HAP-1 (cell line): ENCODE measurements at regions not wholly inside any gene's neighbourhood (a gene's known extent, or its start where the extent isn't known, plus 50 kb on each side); places are given as distances from the start of the nearest gene placed in this dataset.

Source experiments
- DNase-seq, 2 experiments: peaks; one replicate each; pipeline ENCODE4 v3.0.0-alpha.2; 2016 to 2020; ENCODE audit warnings: low spot score in 2 of 2
- H3K27me3 ChIP-seq: fragments of 250-450 bp; sonication (Bioruptor Pico); 2 replicates; pipeline ENCODE4 v1.5.1; 2020; ENCODE audit warnings: low read depth, mild to moderate bottlenecking, moderate library complexity
- H3K36me3 ChIP-seq: fragments of 250-450 bp; sonication (Bioruptor Pico); replicated peaks from 2 replicates; pipeline ENCODE4 v1.5.1; 2020; ENCODE audit warnings: mild to moderate bottlenecking
- H3K4me1 ChIP-seq: fragments of 250-450 bp; sonication (Bioruptor Pico); 2 replicates; pipeline ENCODE4 v1.5.1; 2020; ENCODE audit warnings: mild to moderate bottlenecking
- H3K4me3 ChIP-seq: fragments of 250-450 bp; sonication (Bioruptor Pico); 2 replicates; pipeline ENCODE4 v1.5.1; 2020; ENCODE audit warnings: mild to moderate bottlenecking, moderate library complexity
- H3K9me3 ChIP-seq: fragments of 250-450 bp; sonication (Bioruptor Pico); 2 replicates; pipeline ENCODE4 v1.5.1; 2020; ENCODE audit warnings: mild to moderate bottlenecking, moderate library complexity
- in situ Hi-C: fragments of 300-500 bp; cut with MboI; formaldehyde crosslinking; loops from 3 replicates; pipeline ENCODE4 v1.14.3; 2020; ENCODE audit warnings: low sequenced_read_pairs, inconsistent platforms, mixed read lengths

GRCh38 chr9:89821081-89821480 lies 216.3 kb downstream of the GADD45G start:
- Histone ChIP-seq H3K4me1 (no peaks in the 10 kb centered on the region), H3K27me3 (0 out of 2 replicates have a peak, but pooled peaks cover 2% of the 10 kb centered on the region), H3K36me3 (no peaks in the 10 kb centered on the region), H3K9me3 (no peaks in the 10 kb centered on the region), H3K4me3 (no peak overlapping the region)
- no peak for DNase-seq
- in situ Hi-C loops = no loop called here

- in situ Hi-C loops = no loop called here
- no peak overlapping the region for H3K4me3 ChIP-seq
- H3K27me3 ChIP-seq = 0 out of 2 replicates have a peak, but pooled peaks cover 2% of the 10 kb centered on the region
- DNase-seq = no peak
- H3K9me3 ChIP-seq = no peaks in the 10 kb centered on the region
- no peaks in the 10 kb centered on the region for H3K36me3 ChIP-seq
- no peaks in the 10 kb centered on the region for H3K4me1 ChIP-seq
Observed at GRCh38 chr9:89822996-89823395, 218.2 kb downstream of the GADD45G start.

- no peaks in the 10 kb centered on the region for H3K27me3 ChIP-seq
- no peaks in the 10 kb centered on the region for H3K4me1 ChIP-seq
- no peaks in the 10 kb centered on the region for H3K9me3 ChIP-seq
- no peak for DNase-seq
- no peaks in the 10 kb centered on the region for H3K36me3 ChIP-seq
- no peak overlapping the region for H3K4me3 ChIP-seq
- in situ Hi-C loops = no loop called here
Observed at GRCh38 chr9:89825669-89826068, 220.9 kb downstream of the GADD45G start.

GRCh38 chr9:89826186-89826585 lies 221.4 kb downstream of the GADD45G start:
- Histone ChIP-seq H3K4me1 (no peaks in the 10 kb centered on the region), H3K36me3 (no peaks in the 10 kb centered on the region), H3K27me3 (no peaks in the 10 kb centered on the region), H3K4me3 (no peak overlapping the region), H3K9me3 (no peaks in the 10 kb centered on the region)
- in situ Hi-C loops = no loop called here
- no peak for DNase-seq

GRCh38 chr9:89829346-89829745 lies 224.5 kb downstream of the GADD45G start:
- Histone ChIP-seq H3K4me1 (no peaks in the 10 kb centered on the region), H3K9me3 (no peaks in the 10 kb centered on the region; the same call in 1 of the 2 replicates), H3K36me3 (no peaks in the 10 kb centered on the region), H3K27me3 (no peaks in the 10 kb centered on the region; the same call in 1 of the 2 replicates), H3K4me3 (no peak overlapping the region)
- no peak for DNase-seq
- in situ Hi-C loops = no loop called here

- Histone ChIP-seq H3K4me3 (no peak overlapping the region), H3K4me1 (no peaks in the 10 kb centered on the region), H3K36me3 (no peaks in the 10 kb centered on the region), H3K27me3 (no peaks in the 10 kb centered on the region; the same call in 1 of the 2 replicates), H3K9me3 (no peaks in the 10 kb centered on the region; the same call in 1 of the 2 replicates)
- no peak for DNase-seq
- in situ Hi-C loops = no loop called here
Observed at GRCh38 chr9:89835666-89836065, 230.9 kb downstream of the GADD45G start.

- Histone ChIP-seq H3K27me3 (no peaks in the 10 kb centered on the region; the same call in 1 of the 2 replicates), H3K9me3 (no peaks in the 10 kb centered on the region; the same call in 1 of the 2 replicates), H3K4me3 (no peak overlapping the region), H3K36me3 (no peaks in the 10 kb centered on the region), H3K4me1 (no peaks in the 10 kb centered on the region)
- no peak for DNase-seq
- in situ Hi-C loops = no loop called here
Observed at GRCh38 chr9:89837162-89837933, 232.5 kb downstream of the GADD45G start.

GRCh38 chr9:89837934-89838310 lies 233.1 kb downstream of the GADD45G start:
- H3K4me3 ChIP-seq = no peak overlapping the region
- in situ Hi-C loops = no loop called here
- no peak for DNase-seq
- no peaks in the 10 kb centered on the region for H3K36me3 ChIP-seq
- H3K27me3 ChIP-seq = no peaks in the 10 kb centered on the region; the same call in 1 of the 2 replicates
- no peaks in the 10 kb centered on the region for H3K9me3 ChIP-seq
- no peaks in the 10 kb centered on the region for H3K4me1 ChIP-seq

- in situ Hi-C loops = no loop called here
- Histone ChIP-seq H3K9me3 (no peaks in the 10 kb centered on the region), H3K36me3 (no peaks in the 10 kb centered on the region), H3K4me3 (no peak overlapping the region), H3K4me1 (no peaks in the 10 kb centered on the region), H3K27me3 (no peaks in the 10 kb centered on the region)
- DNase-seq = no peak
Observed at GRCh38 chr9:89838621-89839020, 233.8 kb downstream of the GADD45G start.

- H3K36me3 ChIP-seq = no peaks in the 10 kb centered on the region
- H3K4me3 ChIP-seq = no peak overlapping the region
- H3K27me3 ChIP-seq = no peaks in the 10 kb centered on the region
- no peaks in the 10 kb centered on the region for H3K9me3 ChIP-seq
- DNase-seq = no peak
- H3K4me1 ChIP-seq = no peaks in the 10 kb centered on the region
- in situ Hi-C loops = no loop called here
Observed at GRCh38 chr9:89839449-89839848, 234.6 kb downstream of the GADD45G start.

- no peaks in the 10 kb centered on the region for H3K9me3 ChIP-seq
- no peaks in the 10 kb centered on the region for H3K4me1 ChIP-seq
- no peaks in the 10 kb centered on the region for H3K36me3 ChIP-seq
- no peaks in the 10 kb centered on the region for H3K27me3 ChIP-seq
- no peak overlapping the region for H3K4me3 ChIP-seq
- in situ Hi-C loops = no loop called here
- DNase-seq = no peak
Observed at GRCh38 chr9:89839952-89840351, 235.1 kb downstream of the GADD45G start.

GRCh38 chr9:89841456-89841855 lies 236.6 kb downstream of the GADD45G start:
- Histone ChIP-seq H3K4me1 (no peaks in the 10 kb centered on the region), H3K36me3 (no peaks in the 10 kb centered on the region), H3K9me3 (no peaks in the 10 kb centered on the region), H3K27me3 (no peaks in the 10 kb centered on the region), H3K4me3 (no peak overlapping the region)
- in situ Hi-C loops = no loop called here
- no peak for DNase-seq

- in situ Hi-C loops = no loop called here
Observed at GRCh38 chr9:89842267-89842768, 237.5 kb downstream of the GADD45G start.

GRCh38 chr9:89843074-89843473 lies 238.3 kb downstream of the GADD45G start:
- Histone ChIP-seq H3K4me1 (no peaks in the 10 kb centered on the region), H3K36me3 (no peaks in the 10 kb centered on the region), H3K4me3 (no peak overlapping the region), H3K27me3 (no peaks in the 10 kb centered on the region), H3K9me3 (no peaks in the 10 kb centered on the region)
- no peak for DNase-seq
- in situ Hi-C loops = no loop called here

More at GRCh38 chr9:89842267-89842768, 237.5 kb downstream of the GADD45G start:
- Histone ChIP-seq H3K4me1 (no peaks in the 10 kb centered on the region), H3K4me3 (no peak overlapping the region), H3K27me3 (no peaks in the 10 kb centered on the region), H3K9me3 (no peaks in the 10 kb centered on the region), H3K36me3 (no peaks in the 10 kb centered on the region)
- DNase-seq = no peak
